ENCODE measurements at regions not wholly inside any gene's neighbourhood (a gene's known extent, or its start where the extent isn't known, plus 50 kb on each side); places are given as distances from the start of the nearest gene placed in this dataset.

DNA sequence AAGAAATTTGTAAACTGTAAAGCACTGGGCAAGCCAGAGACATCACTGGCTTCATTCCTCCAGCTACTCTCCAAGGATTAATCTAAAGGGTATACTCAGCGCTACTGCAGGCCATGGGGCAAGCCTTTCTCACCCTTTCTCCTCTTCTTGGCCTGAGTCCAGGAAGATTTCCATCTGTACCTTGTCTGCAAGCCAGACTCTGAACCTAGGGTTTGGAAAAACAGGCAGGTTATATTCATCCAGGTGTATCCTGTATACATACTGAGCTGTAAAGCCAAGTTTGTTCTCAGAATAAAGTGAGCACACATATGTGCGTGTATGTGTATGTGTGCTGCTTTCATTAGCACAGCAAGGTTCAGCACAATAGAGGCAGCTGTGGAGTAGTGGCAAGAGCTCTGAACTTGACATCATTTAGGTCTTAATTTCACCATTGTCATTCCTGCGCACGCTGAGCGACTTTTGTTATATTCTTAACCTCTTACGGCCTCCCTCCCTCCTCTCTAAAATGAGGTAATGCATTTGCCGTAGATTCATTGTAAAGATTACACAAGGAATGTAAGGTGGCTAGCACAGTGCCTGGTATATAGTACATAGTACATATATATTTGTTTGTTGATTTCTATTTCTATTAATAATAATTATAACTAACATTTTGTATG lies 128.1 kb upstream of the JUN start:
- TF ChIP-seq, protein P1, sequence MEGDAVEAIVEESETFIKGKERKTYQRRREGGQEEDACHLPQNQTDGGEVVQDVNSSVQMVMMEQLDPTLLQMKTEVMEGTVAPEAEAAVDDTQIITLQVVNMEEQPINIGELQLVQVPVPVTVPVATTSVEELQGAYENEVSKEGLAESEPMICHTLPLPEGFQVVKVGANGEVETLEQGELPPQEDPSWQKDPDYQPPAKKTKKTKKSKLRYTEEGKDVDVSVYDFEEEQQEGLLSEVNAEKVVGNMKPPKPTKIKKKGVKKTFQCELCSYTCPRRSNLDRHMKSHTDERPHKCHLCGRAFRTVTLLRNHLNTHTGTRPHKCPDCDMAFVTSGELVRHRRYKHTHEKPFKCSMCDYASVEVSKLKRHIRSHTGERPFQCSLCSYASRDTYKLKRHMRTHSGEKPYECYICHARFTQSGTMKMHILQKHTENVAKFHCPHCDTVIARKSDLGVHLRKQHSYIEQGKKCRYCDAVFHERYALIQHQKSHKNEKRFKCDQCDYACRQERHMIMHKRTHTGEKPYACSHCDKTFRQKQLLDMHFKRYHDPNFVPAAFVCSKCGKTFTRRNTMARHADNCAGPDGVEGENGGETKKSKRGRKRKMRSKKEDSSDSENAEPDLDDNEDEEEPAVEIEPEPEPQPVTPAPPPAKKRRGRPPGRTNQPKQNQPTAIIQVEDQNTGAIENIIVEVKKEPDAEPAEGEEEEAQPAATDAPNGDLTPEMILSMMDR (IDR thresholded peaks at IDR 0.05) = no peak
- no peak for TF ChIP-seq POLR2A (IDR thresholded peaks at IDR 0.05)

Measured in tibial nerve (tissue), 3 donors.